HG03469 (cell line): ENCODE measurements at regions not wholly inside any gene's neighbourhood (a gene's known extent, or its start where the extent isn't known, plus 50 kb on each side); places are given as distances from the start of the nearest gene placed in this dataset.
"Not testable (repeated sequence)": the region's sequence is repeated elsewhere in the genome, so short reads cannot be mapped to it uniquely, and the experiment has no call there.

Source experiments
- ATAC-seq: cut with Tn5 transposase; IDR thresholded peaks from one replicate; pipeline ENCODE4 v1.9.1; 2021; ENCODE audit warnings: mild to moderate bottlenecking, moderate library complexity, moderate number of reproducible peaks; ENCODE audit not compliant: unreplicated experiment

DNA sequence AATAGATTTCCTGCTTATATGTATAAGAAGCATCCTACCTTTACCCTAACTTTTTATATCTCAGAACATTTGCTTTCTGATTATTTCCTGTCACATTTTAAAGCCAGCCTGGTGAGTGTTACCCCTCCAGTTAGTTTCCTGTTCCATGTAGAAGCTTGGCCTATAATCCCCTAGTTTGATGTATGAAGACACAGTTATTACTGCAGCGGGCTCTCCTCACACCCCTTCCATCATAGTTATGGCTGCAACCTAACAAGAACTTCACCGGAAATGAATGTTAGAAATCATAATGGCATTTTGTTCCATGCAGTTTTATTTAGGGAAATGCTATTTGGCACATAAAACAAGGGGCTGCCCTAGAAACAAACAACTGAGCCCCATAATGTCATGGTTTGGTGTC, 400.2 kb upstream of the SETBP1 start:
- no peak for ATAC-seq

GRCh38 chr18:44286049-44286448, 394.6 kb upstream of the SETBP1 start:
- ATAC-seq: no peak

DNA sequence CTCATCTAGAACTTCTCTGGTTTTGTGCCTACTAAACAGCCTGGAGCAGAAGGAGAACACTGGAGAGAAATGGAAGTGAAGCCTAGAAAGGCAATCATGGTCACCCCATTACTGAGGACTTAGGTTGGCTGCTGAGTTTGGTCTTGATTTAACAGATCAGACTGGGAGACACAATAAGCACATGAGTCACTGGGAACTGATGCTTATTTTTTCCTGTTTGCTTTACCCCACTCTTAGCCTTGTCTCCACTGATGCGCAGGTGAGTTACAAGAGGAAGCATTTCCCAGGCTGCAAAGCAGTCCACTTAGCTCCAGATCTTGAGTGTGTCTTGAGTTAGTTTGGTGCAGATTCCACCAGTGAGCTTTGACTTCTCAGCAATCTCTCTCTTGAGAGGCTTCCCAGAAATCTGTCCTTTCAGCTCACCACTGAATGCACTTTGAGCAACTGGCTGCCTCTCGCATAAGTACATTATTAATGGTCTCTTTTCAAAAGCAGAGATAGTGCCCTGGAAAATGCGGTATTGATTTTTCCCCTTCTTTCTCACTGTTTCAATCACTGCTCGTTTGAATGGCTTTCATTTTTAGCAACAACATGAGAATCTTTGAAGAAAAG, 390.2 kb upstream of the SETBP1 start:
- no peak for ATAC-seq

DNA sequence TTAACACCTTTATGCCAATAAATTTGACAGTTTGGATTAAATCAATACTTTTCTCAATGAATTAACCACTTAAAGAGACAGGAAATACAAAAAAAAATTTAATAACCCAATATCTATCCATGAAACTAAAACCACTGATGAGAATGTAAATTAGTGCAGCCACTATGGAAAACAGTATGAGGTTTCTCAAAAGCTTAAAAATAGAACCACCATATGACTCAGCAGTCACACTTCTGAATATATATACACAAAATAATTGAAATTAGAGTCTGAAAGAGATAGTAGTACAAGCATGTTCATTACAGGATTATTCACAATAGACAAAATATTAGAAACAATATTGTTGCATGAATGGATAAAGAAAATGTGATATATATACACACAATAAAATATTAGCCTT, 382.1 kb upstream of the SETBP1 start:
- no peak for ATAC-seq

DNA sequence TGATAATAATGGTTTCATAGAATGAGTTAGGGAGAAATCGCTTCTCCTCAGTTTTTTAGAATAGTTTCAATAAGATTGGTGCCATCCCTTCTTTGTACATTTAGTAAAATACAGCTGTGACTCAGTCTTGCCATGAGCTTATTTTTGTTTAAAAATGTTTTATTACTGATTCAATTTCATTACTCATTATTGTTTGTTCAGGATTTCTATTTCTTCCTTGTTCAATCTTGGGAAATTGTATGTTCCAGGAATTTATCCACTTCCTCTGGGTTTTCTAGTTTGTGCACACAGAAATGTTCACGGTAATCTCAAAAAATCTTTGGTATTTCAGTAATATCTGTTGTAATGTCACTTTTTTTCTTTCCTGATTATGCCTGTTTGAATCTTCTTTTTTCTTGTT, 371.5 kb upstream of the SETBP1 start:
- ATAC-seq: no peak

GRCh38 chr18:44320619-44321460, 359.8 kb upstream of the SETBP1 start:
- no peak for ATAC-seq

- no peak for ATAC-seq
These were observed 358.7 kb upstream of the SETBP1 start for GRCh38 chr18:44321868-44322590.

- ATAC-seq: no peak
These were observed 357.6 kb upstream of the SETBP1 start for GRCh38 chr18:44323125-44323524.

DNA sequence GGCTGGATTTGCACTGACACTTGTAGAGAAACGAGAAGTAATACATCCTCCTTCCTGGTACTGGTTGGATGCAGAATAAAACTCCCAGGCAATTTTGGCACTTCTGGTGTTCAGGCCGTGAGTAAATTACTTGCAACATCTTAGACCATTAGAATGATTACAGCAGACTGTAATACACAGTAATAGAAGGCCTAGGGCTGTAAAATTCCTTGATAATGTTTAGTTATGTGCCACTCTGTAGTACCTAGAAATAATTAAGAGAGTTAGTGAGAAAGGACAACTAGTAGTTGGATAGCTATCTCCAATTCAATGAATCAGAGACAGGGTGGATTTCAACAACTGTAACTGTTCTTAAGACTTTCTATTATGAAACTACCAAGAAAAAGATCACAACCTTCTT, 356.3 kb upstream of the SETBP1 start:
- no peak for ATAC-seq

DNA sequence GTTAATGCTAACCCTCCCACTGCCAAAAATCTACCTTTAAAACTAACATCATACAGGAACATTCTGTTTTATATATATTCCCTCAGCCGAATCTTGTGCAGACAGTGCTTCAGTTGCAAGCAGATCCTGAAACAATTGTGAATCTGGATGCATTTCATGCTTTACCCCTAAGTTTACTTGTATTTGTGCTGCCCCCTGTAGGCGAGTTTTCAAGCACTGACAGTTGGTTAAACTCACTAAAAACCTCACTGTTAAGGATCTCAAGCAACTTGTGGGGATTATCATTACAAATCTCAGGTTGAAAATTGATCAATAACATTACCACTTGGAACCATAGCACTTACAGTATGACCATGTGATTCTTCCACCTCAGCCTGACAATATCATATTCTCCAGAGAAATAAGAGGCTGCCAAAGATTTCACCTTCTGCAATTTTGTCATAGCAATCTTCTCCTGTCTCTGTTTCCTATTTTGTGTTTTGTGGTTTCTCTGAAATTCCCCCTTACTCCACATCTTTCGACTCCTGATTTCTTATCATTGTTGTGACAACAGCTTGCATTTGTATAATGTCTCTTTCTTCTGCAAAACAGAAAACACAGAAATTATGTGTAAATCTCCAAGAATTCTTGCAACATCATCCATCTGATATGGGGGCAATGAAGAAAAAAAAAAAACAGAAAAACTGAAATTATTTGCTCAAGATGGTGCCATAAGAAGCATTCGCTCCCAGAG, 354.6 kb upstream of the SETBP1 start:
- no peak for ATAC-seq

GRCh38 chr18:44331656-44332570, 348.8 kb upstream of the SETBP1 start:
- ATAC-seq: no peak

DNA sequence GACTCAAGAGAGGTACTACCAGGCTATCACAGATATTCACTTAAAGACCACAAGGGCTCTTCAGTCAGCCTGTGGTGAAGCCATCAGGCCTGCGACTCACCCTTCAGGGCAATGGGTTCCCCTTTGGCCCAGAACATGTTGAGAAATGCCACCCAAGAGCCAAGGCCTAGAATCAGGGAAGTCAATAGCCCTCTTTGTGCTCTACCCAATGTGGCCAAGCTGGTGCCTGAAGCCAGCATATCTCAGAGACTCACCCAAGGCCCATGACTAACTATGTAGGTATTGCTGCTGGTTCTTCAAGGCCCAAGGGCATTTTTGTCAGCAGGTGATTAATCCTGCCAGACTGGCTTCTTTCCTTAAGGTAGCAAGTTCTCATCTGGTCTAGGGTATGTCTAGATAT, 338.9 kb upstream of the SETBP1 start:
- no peak for ATAC-seq

GRCh38 chr18:44342162-44342561, 338.5 kb upstream of the SETBP1 start:
- ATAC-seq: no peak

GRCh38 chr18:44342946-44343345, 337.7 kb upstream of the SETBP1 start:
- no peak for ATAC-seq

DNA sequence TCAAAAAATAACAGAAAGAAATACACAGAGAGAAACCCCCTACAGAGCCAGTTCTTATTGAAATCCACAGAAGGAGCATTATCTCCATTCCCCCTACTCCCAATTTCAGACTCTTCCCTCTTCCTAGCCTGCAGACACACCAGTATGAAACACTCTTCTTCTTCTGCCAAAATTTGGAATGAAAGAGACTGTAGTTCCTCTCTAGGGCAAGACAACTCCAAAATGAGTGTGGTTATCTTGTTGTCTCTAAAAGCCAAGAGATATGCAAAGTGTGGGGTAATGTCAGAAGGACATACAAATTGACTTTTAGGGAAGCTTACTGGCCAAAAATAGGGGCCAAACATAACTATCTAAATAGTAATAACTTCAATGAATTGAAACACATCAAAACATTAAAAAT, 337.1 kb upstream of the SETBP1 start:
- ATAC-seq: no peak

- no peak for ATAC-seq
These were observed 324.0 kb upstream of the SETBP1 start for GRCh38 chr18:44356566-44357157.

DNA sequence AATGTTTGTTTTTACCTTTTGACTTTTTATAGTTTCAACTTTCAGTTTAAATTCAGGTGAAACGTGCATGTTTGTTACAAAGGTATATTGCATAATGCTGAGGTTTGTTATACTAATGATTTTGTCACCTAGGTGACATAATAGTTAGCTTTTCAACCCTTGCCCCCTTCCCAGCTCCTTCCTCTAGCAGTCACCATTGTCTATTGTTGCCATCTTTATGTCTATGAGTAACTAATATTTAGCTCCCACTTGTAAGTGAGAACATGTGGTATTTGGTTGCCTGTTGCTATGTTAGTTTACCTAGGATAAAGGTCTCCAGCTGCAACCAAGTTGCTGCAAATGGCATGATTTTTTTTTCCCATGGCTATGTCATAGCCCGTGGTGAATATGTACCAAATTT, 322.3 kb upstream of the SETBP1 start:
- ATAC-seq: no peak

GRCh38 chr18:44359741-44360140, 320.9 kb upstream of the SETBP1 start:
- not testable (repeated sequence) for ATAC-seq

DNA sequence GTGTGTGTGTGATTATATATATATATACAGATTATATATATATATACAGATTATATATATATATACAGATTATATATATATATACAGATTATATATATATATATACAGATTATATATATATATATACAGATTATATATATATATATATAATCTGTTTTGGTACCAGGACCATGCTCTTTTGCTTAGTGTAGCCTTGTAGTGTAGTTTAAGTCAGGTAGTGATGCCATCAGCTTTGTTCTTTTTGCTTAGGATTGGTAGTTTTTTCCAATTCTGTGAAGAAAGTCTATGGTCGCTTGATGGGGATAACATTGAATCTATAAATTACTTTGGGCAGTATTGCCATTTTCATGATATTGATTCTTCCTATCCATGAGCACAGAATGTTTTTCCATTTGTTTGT, 318.5 kb upstream of the SETBP1 start:
- ATAC-seq: not testable (repeated sequence)

DNA sequence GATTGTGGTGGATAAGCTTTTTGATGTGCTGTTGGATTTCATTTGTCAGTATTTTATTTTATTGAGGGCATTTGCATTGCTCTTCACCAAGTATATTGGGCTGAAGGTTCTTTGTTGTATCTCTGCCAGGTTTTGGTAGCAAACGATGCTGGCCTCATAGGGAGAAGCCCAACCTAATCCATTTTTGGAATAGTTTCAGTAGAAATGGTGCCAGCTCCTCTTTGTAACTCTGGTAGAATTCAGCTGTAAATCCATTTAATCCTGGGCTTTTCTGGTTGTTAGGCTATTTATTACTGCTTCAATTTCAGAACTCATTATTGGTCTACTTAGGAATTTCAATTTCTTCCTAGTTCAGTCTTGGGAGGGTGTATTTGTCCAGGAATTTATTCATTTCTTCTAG, 309.8 kb upstream of the SETBP1 start:
- ATAC-seq: no peak
